GM23338 (cell line): ENCODE measurements at regions not wholly inside any gene's neighbourhood (a gene's known extent, or its start where the extent isn't known, plus 50 kb on each side); places are given as distances from the start of the nearest gene placed in this dataset.

Source experiments
- ATAC-seq: fragments of 200-7000 bp; cut with Tn5 transposase; 3 replicates; pipeline ENCODE4 v1.9.1; 2020
- DNase-seq: peaks from one replicate; pipeline ENCODE4 v3.0.0-alpha.2; 2015; ENCODE audit warnings: low spot score
- H2AFZ ChIP-seq: fragments of 200-600 bp; sonication (generic); 2 replicates; pipeline ENCODE4 v1.8.0; 2016; ENCODE audit warnings: antibody characterized with exemption, mild to moderate bottlenecking, moderate library complexity
- H3F3A ChIP-seq: fragments of 200-600 bp; sonication (generic); replicated peaks from 2 replicates; pipeline ENCODE4 v1.8.0; 2017; ENCODE audit warnings: antibody characterized with exemption, mixed run types, low read depth
- H3K27ac ChIP-seq: fragments of 200-600 bp; sonication (generic); 2 replicates; pipeline ENCODE4 v1.6.1; 2016; ENCODE audit warnings: low read depth
- H3K27me3 ChIP-seq: fragments of 200-600 bp; sonication (generic); 2 replicates; pipeline ENCODE4 v1.8.0; 2016; ENCODE audit warnings: mild to moderate bottlenecking, mixed run types, moderate library complexity; ENCODE audit not compliant: insufficient read depth
- H3K36me3 ChIP-seq: fragments of 200-600 bp; sonication (generic); 2 replicates; pipeline ENCODE4 v1.8.0; 2016; ENCODE audit warnings: mild to moderate bottlenecking; ENCODE audit not compliant: insufficient read depth
- H3K4me1 ChIP-seq: fragments of 200-600 bp; sonication (generic); 2 replicates; pipeline ENCODE4 v1.8.0; 2016; ENCODE audit warnings: mild to moderate bottlenecking, moderate library complexity; ENCODE audit not compliant: insufficient read depth
- H3K4me2 ChIP-seq: fragments of 200-600 bp; sonication (generic); 2 replicates; pipeline ENCODE4 v1.7.1; 2017; ENCODE audit warnings: mixed run types
- H3K4me3 ChIP-seq: fragments of 200-600 bp; sonication (generic); 2 replicates; pipeline ENCODE4 v1.6.1; 2016; ENCODE audit warnings: mixed run types
- H3K79me2 ChIP-seq: fragments of 200-600 bp; sonication (generic); replicated peaks from 2 replicates; pipeline ENCODE4 v1.8.0; 2017; ENCODE audit warnings: mild to moderate bottlenecking; ENCODE audit not compliant: insufficient read depth
- H3K9me2 ChIP-seq: fragments of 200-600 bp; sonication (generic); 2 replicates; pipeline ENCODE4 v1.8.0; 2017; ENCODE audit not compliant: insufficient read depth
- H4K20me1 ChIP-seq: fragments of 200-600 bp; sonication (generic); replicated peaks from 2 replicates; pipeline ENCODE4 v1.8.0; 2017; ENCODE audit warnings: mild to moderate bottlenecking; ENCODE audit not compliant: insufficient read depth
- H3K27ac Mint-ChIP-seq: 2 replicates; pipeline ENCODE4 v1.8.0; 2020; ENCODE audit warnings: inconsistent platforms, mild to moderate bottlenecking, moderate library complexity, mixed read lengths
- H3K27me3 Mint-ChIP-seq: 3 replicates; pipeline ENCODE4 v1.8.0; 2022; ENCODE audit warnings: low read depth, mild to moderate bottlenecking, moderate library complexity, mixed read lengths, inconsistent platforms; ENCODE audit not compliant: insufficient read depth, poor library complexity
- H3K36me3 Mint-ChIP-seq: 3 replicates; pipeline ENCODE4 v1.8.0; 2021; ENCODE audit warnings: low read depth, mild to moderate bottlenecking, inconsistent platforms, moderate library complexity, mixed read lengths
- H3K4me1 Mint-ChIP-seq: 3 replicates; pipeline ENCODE4 v1.8.0; 2020; ENCODE audit warnings: mild to moderate bottlenecking, inconsistent platforms, mixed read lengths
- H3K4me3 Mint-ChIP-seq: 3 replicates; pipeline ENCODE4 v1.8.0; 2021; ENCODE audit warnings: moderate library complexity, mild to moderate bottlenecking, inconsistent platforms, mixed read lengths
- H3K9me3 Mint-ChIP-seq: 3 replicates; pipeline ENCODE4 v1.8.0; 2020; ENCODE audit warnings: moderate library complexity, mild to moderate bottlenecking, inconsistent platforms, mixed read lengths
- CREB1 ChIP-seq: fragments of 250-450 bp; sonication (Bioruptor Pico); IDR thresholded peaks from 2 replicates; pipeline ENCODE4 v1.5.0; 2020; ENCODE audit warnings: low read depth, mild to moderate bottlenecking, moderate library complexity
- CTCF ChIP-seq, 2 experiments: fragments of 200-600 bp in 1 of 2; sonication (generic) in 1 of 2; conservative IDR thresholded peaks; 2 replicates each; pipeline versions ENCODE4 v1.5.1 to v1.6.1; 2016 to 2017; ENCODE audit warnings: antibody characterized with exemption in 2 of 2, low read depth in 2 of 2, mild to moderate bottlenecking in 2 of 2, moderate library complexity in 1 of 2
- ETS1 ChIP-seq: IDR thresholded peaks from 2 replicates; pipeline ENCODE4 v1.6.1; 2016; ENCODE audit warnings: antibody characterized with exemption
- EZH2 ChIP-seq: fragments of 200-600 bp; sonication (generic); IDR thresholded peaks from one replicate; pipeline ENCODE4 v1.8.0; 2017; ENCODE audit warnings: antibody characterized with exemption, mild to moderate bottlenecking, low read depth; ENCODE audit not compliant: unreplicated experiment
- EZH2phosphoT487 ChIP-seq: fragments of 200-600 bp; sonication (generic); IDR thresholded peaks from one replicate; pipeline ENCODE4 v1.8.1; 2018; ENCODE audit warnings: antibody characterized with exemption; ENCODE audit not compliant: unreplicated experiment
- JUNB ChIP-seq: IDR thresholded peaks from one replicate; pipeline ENCODE4 v1.6.1; 2016; ENCODE audit warnings: antibody characterized with exemption; ENCODE audit not compliant: unreplicated experiment
- NANOG ChIP-seq: IDR thresholded peaks from 2 replicates; pipeline ENCODE4 v1.6.1; 2016; ENCODE audit warnings: antibody characterized with exemption, borderline replicate concordance
- POLR2AphosphoS5 ChIP-seq: IDR thresholded peaks from 2 replicates; pipeline ENCODE4 v1.6.1; 2016; ENCODE audit warnings: antibody characterized with exemption, low read depth
- ZNF114 ChIP-seq: fragments of 250-450 bp; sonication (Bioruptor Pico); IDR thresholded peaks from 2 replicates; pipeline ENCODE4 v1.5.0; 2020; ENCODE audit warnings: mild to moderate bottlenecking, moderate library complexity
- ZNF331 ChIP-seq: fragments of 250-450 bp; sonication (Bioruptor Pico); IDR thresholded peaks from 2 replicates; pipeline ENCODE4 v1.5.0; 2020; ENCODE audit warnings: low read depth, mild to moderate bottlenecking, moderate library complexity
- TF ChIP-seq, protein P1 (sequence below): IDR thresholded peaks from one replicate; pipeline ENCODE4 v1.6.1; 2018; ENCODE audit warnings: antibody characterized with exemption; ENCODE audit not compliant: unreplicated experiment
- TF ChIP-seq, protein P2 (sequence below): fragments of 250-450 bp; sonication (Bioruptor Pico); IDR thresholded peaks from 2 replicates; pipeline ENCODE4 v1.5.0; 2020; ENCODE audit warnings: mild to moderate bottlenecking, moderate library complexity

DNA sequence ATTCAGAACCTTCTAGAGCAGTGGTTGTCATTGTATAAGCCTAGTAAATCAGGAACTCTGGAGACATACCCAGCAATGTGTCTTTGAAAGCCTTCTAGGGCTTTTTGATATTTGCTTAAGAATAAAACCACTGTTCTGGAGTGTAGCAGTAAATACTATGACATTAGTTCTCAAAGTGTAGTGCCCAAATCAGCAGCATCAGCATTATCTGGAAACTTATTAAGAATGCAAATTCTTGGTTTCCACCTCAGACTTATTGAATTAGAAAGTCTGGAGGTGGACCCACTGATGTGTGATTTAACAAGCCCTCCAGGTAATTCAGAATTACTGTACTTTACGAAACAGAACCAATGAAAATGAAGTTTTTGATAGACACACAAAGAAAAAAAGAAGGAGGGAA is 509.7 kb downstream of the SUCLG1 start:
- TF ChIP-seq JUNB = no peak
- no peak for TF ChIP-seq EZH2
- no peak for TF ChIP-seq CREB1
- no peak for TF ChIP-seq ZNF331 (CRISPR knock-in tag)
- TF ChIP-seq, protein P1, sequence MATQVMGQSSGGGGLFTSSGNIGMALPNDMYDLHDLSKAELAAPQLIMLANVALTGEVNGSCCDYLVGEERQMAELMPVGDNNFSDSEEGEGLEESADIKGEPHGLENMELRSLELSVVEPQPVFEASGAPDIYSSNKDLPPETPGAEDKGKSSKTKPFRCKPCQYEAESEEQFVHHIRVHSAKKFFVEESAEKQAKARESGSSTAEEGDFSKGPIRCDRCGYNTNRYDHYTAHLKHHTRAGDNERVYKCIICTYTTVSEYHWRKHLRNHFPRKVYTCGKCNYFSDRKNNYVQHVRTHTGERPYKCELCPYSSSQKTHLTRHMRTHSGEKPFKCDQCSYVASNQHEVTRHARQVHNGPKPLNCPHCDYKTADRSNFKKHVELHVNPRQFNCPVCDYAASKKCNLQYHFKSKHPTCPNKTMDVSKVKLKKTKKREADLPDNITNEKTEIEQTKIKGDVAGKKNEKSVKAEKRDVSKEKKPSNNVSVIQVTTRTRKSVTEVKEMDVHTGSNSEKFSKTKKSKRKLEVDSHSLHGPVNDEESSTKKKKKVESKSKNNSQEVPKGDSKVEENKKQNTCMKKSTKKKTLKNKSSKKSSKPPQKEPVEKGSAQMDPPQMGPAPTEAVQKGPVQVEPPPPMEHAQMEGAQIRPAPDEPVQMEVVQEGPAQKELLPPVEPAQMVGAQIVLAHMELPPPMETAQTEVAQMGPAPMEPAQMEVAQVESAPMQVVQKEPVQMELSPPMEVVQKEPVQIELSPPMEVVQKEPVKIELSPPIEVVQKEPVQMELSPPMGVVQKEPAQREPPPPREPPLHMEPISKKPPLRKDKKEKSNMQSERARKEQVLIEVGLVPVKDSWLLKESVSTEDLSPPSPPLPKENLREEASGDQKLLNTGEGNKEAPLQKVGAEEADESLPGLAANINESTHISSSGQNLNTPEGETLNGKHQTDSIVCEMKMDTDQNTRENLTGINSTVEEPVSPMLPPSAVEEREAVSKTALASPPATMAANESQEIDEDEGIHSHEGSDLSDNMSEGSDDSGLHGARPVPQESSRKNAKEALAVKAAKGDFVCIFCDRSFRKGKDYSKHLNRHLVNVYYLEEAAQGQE = no peak
- TF ChIP-seq NANOG = no peak
- no peak for TF ChIP-seq ZNF114 (CRISPR knock-in tag)
- no peak for TF ChIP-seq POLR2AphosphoS5
- TF ChIP-seq ETS1 = no peak
- TF ChIP-seq, protein P2, sequence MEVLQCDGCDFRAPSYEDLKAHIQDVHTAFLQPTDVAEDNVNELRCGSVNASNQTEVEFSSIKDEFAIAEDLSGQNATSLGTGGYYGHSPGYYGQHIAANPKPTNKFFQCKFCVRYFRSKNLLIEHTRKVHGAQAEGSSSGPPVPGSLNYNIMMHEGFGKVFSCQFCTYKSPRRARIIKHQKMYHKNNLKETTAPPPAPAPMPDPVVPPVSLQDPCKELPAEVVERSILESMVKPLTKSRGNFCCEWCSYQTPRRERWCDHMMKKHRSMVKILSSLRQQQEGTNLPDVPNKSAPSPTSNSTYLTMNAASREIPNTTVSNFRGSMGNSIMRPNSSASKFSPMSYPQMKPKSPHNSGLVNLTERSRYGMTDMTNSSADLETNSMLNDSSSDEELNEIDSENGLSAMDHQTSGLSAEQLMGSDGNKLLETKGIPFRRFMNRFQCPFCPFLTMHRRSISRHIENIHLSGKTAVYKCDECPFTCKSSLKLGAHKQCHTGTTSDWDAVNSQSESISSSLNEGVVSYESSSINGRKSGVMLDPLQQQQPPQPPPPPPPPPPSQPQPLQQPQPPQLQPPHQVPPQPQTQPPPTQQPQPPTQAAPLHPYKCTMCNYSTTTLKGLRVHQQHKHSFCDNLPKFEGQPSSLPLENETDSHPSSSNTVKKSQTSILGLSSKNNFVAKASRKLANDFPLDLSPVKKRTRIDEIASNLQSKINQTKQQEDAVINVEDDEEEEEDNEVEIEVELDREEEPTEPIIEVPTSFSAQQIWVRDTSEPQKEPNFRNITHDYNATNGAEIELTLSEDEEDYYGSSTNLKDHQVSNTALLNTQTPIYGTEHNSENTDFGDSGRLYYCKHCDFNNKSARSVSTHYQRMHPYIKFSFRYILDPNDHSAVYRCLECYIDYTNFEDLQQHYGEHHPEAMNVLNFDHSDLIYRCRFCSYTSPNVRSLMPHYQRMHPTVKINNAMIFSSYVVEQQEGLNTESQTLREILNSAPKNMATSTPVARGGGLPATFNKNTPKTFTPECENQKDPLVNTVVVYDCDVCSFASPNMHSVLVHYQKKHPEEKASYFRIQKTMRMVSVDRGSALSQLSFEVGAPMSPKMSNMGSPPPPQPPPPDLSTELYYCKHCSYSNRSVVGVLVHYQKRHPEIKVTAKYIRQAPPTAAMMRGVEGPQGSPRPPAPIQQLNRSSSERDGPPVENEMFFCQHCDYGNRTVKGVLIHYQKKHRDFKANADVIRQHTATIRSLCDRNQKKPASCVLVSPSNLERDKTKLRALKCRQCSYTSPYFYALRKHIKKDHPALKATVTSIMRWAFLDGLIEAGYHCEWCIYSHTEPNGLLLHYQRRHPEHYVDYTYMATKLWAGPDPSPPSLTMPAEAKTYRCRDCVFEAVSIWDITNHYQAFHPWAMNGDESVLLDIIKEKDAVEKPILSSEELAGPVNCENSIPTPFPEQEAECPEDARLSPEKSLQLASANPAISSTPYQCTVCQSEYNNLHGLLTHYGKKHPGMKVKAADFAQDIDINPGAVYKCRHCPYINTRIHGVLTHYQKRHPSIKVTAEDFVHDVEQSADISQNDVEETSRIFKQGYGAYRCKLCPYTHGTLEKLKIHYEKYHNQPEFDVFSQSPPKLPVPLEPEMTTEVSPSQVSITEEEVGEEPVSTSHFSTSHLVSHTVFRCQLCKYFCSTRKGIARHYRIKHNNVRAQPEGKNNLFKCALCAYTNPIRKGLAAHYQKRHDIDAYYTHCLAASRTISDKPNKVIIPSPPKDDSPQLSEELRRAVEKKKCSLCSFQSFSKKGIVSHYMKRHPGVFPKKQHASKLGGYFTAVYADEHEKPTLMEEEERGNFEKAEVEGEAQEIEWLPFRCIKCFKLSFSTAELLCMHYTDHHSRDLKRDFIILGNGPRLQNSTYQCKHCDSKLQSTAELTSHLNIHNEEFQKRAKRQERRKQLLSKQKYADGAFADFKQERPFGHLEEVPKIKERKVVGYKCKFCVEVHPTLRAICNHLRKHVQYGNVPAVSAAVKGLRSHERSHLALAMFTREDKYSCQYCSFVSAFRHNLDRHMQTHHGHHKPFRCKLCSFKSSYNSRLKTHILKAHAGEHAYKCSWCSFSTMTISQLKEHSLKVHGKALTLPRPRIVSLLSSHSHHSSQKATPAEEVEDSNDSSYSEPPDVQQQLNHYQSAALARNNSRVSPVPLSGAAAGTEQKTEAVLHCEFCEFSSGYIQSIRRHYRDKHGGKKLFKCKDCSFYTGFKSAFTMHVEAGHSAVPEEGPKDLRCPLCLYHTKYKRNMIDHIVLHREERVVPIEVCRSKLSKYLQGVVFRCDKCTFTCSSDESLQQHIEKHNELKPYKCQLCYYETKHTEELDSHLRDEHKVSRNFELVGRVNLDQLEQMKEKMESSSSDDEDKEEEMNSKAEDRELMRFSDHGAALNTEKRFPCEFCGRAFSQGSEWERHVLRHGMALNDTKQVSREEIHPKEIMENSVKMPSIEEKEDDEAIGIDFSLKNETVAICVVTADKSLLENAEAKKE (CRISPR knock-in tag) = no peak
- TF ChIP-seq CTCF (conservative IDR thresholded peaks at IDR 0.05; ENCODE audit: low read depth in 2 of 2) = no peak
- no peak for TF ChIP-seq EZH2phosphoT487
- Histone ChIP-seq H3K4me2 (no peak overlapping the region), H3K27me3 (no peaks in the 10 kb centered on the region), H3K27ac (no peak overlapping the region), H2AFZ (no peak overlapping the region), H3K36me3 (no peaks in the 10 kb centered on the region), H4K20me1 (no peaks in the 10 kb centered on the region), H3K9me2 (peaks cover 7% of the 10 kb centered on the region; the same call in 1 of the 2 replicates), H3K4me3 (no peak overlapping the region), H3F3A (no peaks in the 10 kb centered on the region), H3K4me1 (peaks cover 11% of the 10 kb centered on the region), H3K79me2 (no peaks in the 10 kb centered on the region)
- H3K27ac Mint-ChIP-seq = no peak overlapping the region
- ATAC-seq = no peak
- peaks cover 9% of the 10 kb centered on the region for H3K4me1 Mint-ChIP-seq
- H3K36me3 Mint-ChIP-seq = no peaks in the 10 kb centered on the region; the same call in 2 of the 3 replicates
- H3K27me3 Mint-ChIP-seq = no peaks in the 10 kb centered on the region
- no peak overlapping the region for H3K4me3 Mint-ChIP-seq
- DNase-seq = no peak
- no peaks in the 10 kb centered on the region for H3K9me3 Mint-ChIP-seq
